ENCODE measurements at regions not wholly inside any gene's neighbourhood (a gene's known extent, or its start where the extent isn't known, plus 50 kb on each side); places are given as distances from the start of the nearest gene placed in this dataset.
"Not testable (repeated sequence)": the region's sequence is repeated elsewhere in the genome, so short reads cannot be mapped to it uniquely, and the experiment has no call there.

DNA sequence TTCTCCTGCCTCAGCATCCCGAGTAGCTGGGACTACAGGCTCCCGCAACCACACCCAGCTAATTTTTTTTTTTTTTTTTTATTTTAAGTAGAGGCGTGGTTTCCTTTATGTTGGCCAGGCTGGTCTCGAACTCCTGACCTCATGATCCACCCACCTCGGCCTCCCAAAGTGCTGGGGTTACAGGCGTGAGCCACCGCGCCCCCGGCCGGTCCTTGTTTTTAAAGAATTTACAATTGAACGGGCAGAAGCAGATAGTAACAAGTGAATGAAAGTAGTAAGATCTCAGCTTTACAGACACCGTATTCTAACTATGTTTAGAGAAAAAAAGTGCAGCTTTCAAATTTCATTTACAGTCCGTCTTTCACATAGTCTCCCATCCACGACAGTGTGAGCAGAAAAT lies 112.5 kb upstream of the VWC2 start:
- intact Hi-C loops (cut with micrococcal nuclease), result no loop called here

DNA sequence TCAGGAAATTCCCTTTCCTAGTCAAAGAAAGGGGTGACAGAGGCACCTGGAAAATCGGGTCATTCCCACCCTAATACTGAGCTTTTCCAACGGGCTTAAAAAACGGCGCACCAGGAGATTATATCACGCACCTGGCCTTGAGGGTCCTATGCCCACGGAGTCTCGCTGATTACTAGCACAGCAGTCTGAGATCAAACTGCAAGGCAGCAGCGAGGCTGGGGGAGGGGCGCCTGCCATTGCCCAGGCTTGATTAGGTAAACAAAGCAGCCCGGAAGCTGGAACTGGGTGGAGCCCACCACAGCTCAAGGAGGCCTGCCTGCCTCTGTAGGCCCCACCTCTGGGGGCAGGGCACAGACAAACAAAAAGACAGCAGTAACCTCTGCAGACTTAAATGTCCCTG lies 107.5 kb upstream of the VWC2 start:
- intact Hi-C loops (cut with micrococcal nuclease), result not testable (repeated sequence)

DNA sequence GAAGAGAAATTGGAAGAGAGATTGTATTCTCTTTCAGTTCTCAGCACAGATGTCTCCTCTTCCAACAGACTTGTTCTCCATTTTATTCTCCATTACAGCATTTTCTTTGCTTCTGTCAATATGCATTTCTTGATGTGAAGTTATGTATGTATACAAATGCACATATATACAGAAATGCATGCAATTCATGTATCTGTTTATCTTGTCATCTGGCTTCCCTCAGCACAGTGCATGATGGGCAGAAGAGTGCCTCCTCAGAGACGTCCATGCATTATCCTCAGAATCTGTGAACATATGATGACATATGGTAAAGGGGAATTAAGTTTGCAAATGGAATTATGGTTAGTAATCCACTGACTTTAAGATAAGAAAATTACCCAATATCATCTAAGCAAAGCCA lies 106.7 kb upstream of the VWC2 start:
- intact Hi-C loops (cut with micrococcal nuclease), result no loop called here

- intact Hi-C loops (cut with micrococcal nuclease), result no loop called here
Measured at GRCh38 chr7:49669285-49669684, 104.2 kb upstream of the VWC2 start.

DNA sequence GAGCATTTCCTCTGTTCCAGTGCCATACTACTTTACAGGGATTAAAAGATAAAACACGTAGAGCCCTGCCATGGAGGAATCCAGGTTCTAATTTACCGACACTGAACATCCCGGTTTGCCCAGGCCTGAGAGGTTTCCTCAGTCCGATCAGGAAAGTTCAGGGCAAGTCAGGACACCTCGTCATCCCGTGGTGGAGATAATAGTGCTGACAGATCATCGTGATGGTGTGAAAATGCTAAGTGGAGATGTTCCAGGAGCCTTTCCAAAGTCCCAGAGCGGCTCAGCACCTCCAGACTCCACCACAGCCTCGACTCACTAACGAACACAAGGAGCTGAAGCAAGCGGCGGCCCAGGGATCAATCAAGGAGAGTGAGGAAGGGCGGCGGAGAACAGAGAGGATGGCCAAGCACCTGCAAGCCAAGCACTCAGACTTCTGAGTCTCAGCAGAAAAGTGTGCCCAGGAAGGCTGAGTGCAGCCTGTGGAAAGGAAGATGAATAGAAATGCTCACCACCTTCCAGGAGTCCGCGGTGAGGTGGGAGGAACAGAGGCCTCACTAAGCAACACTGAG lies 103.7 kb upstream of the VWC2 start:
- intact Hi-C loops (cut with micrococcal nuclease), result no loop called here

DNA sequence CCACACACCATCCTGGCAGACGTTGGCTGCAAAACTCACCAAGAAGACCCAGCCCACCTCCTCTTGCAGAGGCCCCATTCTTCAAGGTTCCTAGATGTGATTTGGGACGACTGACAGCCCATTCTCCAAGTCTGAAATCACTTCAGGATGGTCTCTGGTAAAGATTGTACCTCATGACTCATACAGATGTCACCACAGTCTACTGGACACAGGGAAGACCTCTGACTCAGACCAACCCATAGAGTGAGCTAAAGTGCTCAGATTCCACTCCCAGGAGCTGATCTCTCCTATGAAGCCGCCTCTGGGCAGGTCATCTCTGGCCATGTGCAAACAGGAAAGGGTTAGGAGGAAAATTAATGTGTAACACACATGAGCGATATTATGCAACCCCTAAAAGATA lies 102.4 kb upstream of the VWC2 start:
- intact Hi-C loops (cut with micrococcal nuclease), result no loop called here

DNA sequence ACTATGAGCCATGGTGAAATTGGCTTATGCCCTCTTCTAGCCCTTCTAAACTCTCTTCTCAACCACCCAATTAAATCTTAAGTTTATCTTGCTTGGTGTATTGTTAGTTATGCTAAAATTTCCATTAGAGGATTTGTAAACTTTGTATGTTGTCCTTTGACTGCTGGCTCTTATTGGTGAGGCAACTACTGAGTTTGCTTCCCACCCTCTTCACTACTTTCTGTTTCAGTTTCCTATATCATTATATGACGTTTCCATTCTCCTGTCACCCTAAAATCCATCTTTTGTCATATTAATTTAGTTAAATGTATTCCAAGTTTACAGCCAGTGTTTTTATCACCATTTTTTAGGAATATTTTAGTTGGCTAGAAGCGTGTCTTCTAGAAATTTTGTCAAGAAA lies 80.9 kb upstream of the VWC2 start:
- intact Hi-C loops (cut with micrococcal nuclease), result no loop called here

- intact Hi-C loops (cut with micrococcal nuclease), result no loop called here
Measured at GRCh38 chr7:49695971-49696370, 77.5 kb upstream of the VWC2 start.

- intact Hi-C loops (cut with micrococcal nuclease), result no loop called here
Measured at GRCh38 chr7:49700841-49701240, 72.6 kb upstream of the VWC2 start.

DNA sequence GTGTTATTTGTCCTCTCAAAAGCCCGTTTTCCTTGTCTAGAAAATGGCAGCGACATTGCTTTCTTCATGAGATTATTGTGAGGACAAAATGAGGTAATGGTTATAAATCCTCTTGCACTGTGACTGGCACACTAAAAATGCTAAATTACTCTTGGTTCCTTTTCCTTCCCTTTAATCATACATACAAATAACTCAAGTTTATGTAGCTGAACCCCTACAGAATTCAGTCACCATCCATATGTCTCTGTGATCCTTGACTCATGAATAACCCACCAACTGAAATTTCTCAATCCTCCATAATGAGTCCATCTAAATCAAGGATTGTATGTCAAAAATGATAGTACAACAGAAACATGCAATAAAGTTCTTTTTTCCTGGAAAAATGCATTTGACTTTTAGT lies 71.3 kb upstream of the VWC2 start:
- intact Hi-C loops (cut with micrococcal nuclease), result no loop called here

GRCh38 chr7:49703337-49703736 lies 70.1 kb upstream of the VWC2 start:
- intact Hi-C loops (cut with micrococcal nuclease), result no loop called here

DNA sequence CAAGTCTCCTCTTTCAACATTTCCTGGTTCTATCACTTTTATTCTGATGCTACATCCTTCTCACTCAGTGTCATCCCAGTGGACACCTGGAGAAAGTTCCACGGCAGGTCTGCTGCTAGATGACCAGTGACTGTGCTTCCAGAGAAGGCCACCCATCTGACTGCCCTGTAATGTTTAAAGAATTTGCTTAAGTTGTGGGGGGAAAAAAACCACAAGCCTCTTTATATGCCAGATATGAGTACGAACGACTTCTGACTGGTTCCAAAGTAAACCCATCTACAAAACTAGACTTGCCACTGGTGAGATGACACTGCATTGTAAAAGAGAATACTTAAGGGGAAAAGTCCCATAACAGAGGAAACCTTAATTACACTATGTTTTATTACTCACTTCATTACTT lies 69.6 kb upstream of the VWC2 start:
- intact Hi-C loops (cut with micrococcal nuclease), result no loop called here

DNA sequence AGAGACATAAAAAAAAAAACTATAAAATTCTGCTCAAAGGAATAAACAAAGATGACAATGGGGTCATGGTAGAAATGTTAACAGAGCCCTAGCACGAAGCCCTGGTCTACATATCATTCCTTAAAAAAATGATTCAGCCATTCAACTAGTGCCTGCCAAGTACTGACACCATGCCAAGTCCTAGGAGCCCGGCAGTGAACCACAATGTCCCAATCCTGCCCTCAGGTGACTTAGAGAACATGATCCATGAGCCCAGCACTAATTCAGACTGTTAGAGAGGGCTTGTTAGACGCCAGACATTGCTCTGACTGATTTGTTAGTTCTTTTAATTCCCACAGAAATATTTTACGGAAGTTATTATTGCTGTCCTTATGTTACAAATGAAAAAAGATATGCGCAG lies 67.3 kb upstream of the VWC2 start:
- intact Hi-C loops (cut with micrococcal nuclease), result no loop called here

DNA sequence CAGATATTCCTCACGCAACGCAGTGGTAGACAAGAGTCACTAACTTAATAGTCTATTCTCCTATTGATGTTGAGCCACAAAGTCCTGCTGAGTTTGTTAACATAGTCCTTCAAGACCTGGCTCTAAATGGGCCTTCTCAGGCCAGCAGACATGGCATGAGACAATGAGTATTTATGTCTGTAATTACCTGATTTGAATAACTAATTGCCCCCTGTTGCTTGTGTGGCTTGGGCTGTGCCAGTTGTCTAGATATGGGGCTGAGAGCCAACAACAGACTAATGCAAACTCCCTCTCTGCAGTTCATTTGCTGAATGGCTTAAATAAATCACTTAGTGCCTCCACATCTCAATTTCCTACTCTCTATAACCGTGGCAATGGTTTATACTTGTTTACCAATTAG lies 65.5 kb upstream of the VWC2 start:
- intact Hi-C loops (cut with micrococcal nuclease), result no loop called here

DNA sequence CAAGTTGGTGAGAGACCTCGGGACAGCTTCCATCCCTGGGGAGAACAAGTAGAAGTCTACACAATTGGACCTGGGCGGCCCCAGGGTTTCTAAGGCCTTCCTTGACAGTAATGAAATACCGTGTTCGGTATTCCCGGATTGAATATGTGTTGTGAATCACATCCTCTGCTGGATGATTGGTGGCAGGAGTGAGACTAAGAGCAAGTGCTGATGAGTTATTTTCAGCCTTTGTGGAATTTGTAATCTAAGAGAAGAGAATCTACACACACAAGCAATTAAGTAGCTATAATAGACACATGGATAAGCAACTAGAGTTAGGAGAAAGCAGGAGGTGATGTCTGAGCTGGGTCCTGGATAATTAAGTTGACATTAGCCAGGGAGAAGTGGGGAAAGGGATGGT lies 64.8 kb upstream of the VWC2 start:
- intact Hi-C loops (cut with micrococcal nuclease), result no loop called here

DNA sequence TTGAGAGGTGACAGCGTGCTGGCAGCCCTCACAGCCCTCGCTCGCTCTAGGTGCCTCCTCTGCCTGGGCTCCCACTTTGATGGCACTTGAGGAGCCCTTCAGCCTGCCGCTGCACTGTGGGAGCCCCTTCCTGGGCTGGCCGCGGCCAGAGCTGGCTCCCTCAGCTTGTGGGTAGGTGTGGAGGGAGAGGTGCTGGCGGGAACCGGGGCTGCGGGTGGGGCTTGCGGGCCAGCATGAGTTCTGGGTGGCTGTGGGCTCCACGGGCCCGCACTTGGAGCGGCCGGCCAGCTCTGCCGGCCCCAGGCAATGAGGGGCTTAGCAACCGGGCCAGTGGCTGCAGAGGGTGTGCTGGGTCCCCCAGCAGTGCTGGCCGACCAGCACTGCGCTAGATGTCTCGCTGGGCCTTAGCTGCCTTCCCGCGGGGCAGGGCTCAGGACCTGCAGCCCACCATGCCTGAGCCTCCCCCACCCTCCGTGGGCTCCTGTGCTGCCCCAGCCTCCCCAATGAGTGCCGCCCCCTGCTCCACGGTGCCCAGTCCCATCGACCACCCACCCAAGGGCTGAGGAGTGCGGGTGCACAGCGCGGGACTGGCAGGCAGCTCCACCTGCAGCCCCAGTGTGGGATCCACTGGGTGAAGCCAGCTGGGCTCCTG lies 62.2 kb upstream of the VWC2 start:
- intact Hi-C loops (cut with micrococcal nuclease), result not testable (repeated sequence)

- intact Hi-C loops (cut with micrococcal nuclease), result no loop called here
Measured at GRCh38 chr7:49714182-49714581, 59.3 kb upstream of the VWC2 start.

DNA sequence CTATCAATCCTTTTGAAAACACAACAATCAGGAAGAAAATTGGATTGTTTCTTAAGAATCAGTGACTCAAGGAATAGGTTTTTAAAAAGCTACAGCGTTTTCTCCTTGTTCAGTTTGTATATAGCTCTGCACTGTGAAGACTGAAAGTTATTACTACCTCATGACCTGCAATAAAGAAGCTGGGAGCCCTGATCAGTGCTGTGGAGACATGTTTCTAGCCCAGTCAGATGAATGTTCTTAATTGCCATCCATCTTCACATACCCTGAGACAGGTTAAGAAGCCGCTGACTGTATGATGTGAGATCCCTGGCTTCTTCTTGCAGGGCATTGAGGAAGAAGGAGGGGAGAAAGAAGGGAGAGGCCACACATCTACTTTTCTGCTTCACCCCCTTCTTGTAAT lies 58.0 kb upstream of the VWC2 start:
- intact Hi-C loops (cut with micrococcal nuclease), result no loop called here

- intact Hi-C loops (cut with micrococcal nuclease), result no loop called here
Measured at GRCh38 chr7:49717547-49717946, 55.9 kb upstream of the VWC2 start.

DNA sequence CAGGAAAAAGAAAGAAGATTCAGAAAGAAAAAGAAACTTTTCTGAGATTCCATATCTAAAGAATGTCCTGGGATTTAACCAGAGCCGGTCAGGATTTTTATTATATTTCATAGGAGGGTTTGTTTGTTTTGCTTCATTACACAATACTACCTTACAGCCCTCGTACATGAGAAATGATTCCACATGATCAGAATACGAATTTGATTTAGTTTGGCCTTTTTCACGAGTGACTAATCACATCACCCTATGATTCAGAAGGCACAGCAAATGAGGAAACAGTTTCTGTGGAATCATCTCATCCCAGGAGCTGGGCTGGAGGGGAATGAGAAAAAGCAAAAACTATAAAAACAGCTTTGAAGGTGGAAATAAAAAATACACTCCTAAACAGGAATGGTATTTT lies 54.7 kb upstream of the VWC2 start:
- intact Hi-C loops (cut with micrococcal nuclease), result no loop called here

GRCh38 chr7:49721441-49721840 lies 52.0 kb upstream of the VWC2 start:
- intact Hi-C loops (cut with micrococcal nuclease), result no loop called here

Data from T-helper 1 cell treated with Interleukin-12 subunit alpha and Interleukin-12 subunit beta and Interleukin-4 antibody, amounts not matched to agents 30 ng/mL and 1 ng/mL, for 36 hours (primary cell).